Stimulated activated CD4-positive, alpha-beta T cell treated with anti-CD3 and anti-CD28 coated beads, Interleukin-2, amount 100 ng/mL, for 48 hours (primary cell): ENCODE measurements at regions not wholly inside any gene's neighbourhood (a gene's known extent, or its start where the extent isn't known, plus 50 kb on each side); places are given as distances from the start of the nearest gene placed in this dataset.
"Not testable (repeated sequence)": the region's sequence is repeated elsewhere in the genome, so short reads cannot be mapped to it uniquely, and the experiment has no call there.

Experiments used
- DNase-seq, 2 donors: peaks; one replicate each; pipeline ENCODE4 v3.0.0-alpha.2; 2020

- not testable (repeated sequence) for DNase-seq
Measured at GRCh38 chr16:32842844-32843243, 166.9 kb upstream of the TP53TG3 start.

GRCh38 chr16:32807280-32807679, 131.3 kb upstream of the TP53TG3 start:
- DNase-seq, result not testable (repeated sequence)

- DNase-seq, result not testable (repeated sequence)
Measured at GRCh38 chr16:32805639-32806038, 129.7 kb upstream of the TP53TG3 start.
